Retinal pigment epithelial cell (primary cell): ENCODE measurements at regions not wholly inside any gene's neighbourhood (a gene's known extent, or its start where the extent isn't known, plus 50 kb on each side); places are given as distances from the start of the nearest gene placed in this dataset.

Source experiments
- DNase-seq: peaks from one replicate; pipeline ENCODE4 v3.0.0-alpha.2; 2010; ENCODE audit warnings: low read depth
- H3K4me3 ChIP-seq: 2 replicates; pipeline ENCODE4 v1.5.1; 2011; ENCODE audit warnings: mild to moderate bottlenecking, low read length, control low read depth, moderate library complexity
- CTCF ChIP-seq: conservative IDR thresholded peaks from 2 replicates; pipeline ENCODE4 v1.5.1; 2011; ENCODE audit warnings: low read depth, low read length, control low read depth, inconsistent platforms

GRCh38 chrX:40488296-40488695, 92.5 kb upstream of the ATP6AP2 start:
- H3K4me3 ChIP-seq, result no peak overlapping the region
- no peak for TF ChIP-seq CTCF
- no peak for DNase-seq

DNA sequence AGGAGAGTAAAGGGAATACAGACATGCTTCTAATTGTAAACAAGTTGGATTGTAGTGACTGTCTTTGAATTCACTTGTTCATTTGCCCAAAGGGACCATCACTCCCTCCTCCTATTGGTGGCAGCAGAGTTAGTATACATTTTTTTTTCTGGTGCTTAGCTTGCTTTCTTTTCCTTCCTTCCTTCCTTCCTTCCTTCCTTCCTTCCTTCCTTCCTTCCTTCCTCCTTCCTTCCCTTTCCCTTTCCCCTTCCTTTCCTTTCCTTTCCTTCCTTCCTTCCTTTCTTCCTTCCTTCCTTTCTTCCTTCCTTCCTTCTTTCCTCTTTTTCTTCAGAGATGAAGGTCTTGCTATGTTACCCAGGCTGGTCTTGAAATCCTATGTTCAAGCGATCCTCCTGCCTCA, 94.8 kb upstream of the ATP6AP2 start:
- no peak for TF ChIP-seq CTCF
- no peak overlapping the region for H3K4me3 ChIP-seq
- DNase-seq, result no peak

DNA sequence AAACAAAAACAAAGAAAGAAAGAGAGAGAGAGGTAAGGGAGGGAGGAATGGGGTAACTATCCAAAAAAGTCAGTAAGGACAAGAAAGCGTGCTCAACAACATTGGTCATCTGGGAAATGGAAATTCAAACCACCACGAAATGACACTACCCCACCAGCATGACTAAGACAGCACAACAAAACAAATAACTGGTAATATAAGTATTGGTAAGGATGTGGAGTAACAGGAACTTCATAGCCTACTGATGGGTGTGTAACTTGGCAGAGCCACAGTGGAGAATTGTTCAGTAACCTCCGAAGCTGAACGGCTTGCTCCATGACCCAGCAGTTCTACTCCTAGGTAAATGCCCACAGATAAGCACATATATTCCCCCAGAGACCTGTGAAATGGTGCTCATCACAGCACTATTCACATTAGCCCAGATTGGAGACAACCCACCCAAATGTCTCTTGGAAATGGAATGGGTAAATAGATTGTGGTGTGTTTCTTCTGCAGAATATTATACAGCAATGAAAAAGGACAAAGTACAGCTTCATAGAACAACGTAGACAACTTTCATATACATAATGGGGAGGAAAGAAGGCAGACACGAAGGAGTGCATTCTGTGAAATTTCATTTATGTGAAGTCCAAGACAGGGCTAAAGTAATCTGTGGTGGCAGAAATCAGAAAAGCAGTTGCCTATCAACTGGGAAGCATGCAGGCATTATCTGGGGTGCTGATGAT, 95.5 kb upstream of the ATP6AP2 start:
- no peak for DNase-seq
- TF ChIP-seq CTCF, result no peak
- no peak overlapping the region for H3K4me3 ChIP-seq

GRCh38 chrX:40484408-40485091, 96.2 kb upstream of the ATP6AP2 start:
- TF ChIP-seq CTCF, result no peak
- no peak overlapping the region for H3K4me3 ChIP-seq
- DNase-seq, result no peak

DNA sequence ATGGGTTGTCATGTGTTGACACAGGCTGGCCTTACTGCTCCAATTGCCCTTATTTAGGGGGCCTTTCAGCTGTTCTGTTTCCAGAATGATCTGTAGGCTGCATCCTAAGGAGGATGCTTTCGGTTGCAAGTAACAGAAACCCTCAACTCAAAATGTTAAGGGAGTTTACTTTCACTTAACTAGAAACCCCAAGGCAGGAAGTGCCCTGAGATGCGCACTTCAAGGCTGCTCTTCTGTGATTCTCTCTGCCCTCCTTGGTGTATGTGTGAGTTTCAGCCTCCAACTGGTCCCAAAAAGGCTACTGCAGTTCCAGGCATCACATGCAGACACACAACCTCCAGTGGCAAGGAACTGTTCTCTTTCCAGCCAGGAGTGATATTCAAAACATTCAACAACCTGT, 97.3 kb upstream of the ATP6AP2 start:
- DNase-seq, result no peak
- no peak for TF ChIP-seq CTCF
- no peak overlapping the region for H3K4me3 ChIP-seq

- peak; percentile 24 for DNase-seq
- TF ChIP-seq CTCF, result no peak
- no peak overlapping the region for H3K4me3 ChIP-seq
These were observed 100.9 kb upstream of the ATP6AP2 start for GRCh38 chrX:40479777-40480318.
